ENCODE measurements at regions not wholly inside any gene's neighbourhood (a gene's known extent, or its start where the extent isn't known, plus 50 kb on each side); places are given as distances from the start of the nearest gene placed in this dataset.
"Not testable (repeated sequence)": the region's sequence is repeated elsewhere in the genome, so short reads cannot be mapped to it uniquely, and the experiment has no call there.

DNA sequence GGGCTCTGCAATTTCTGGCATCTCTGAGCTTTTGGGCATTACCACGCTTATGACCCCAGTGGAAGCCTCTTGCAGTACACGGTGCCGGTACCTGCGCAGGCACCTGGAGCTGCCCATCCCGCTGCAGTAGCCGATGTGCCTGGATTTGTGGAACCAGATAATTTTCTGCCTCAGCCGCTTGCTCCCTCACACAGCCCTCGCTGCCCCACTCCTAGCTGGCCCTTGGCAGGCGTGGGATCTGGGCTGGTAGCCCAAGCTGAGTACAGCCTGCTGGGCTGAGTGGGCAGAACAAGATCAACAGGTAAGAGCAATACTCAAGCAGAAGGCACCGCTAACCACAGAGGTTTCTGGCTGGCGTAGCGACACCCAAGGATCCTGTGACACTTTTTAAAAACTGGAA is 1808.8 kb upstream of the ACO1 start:
- 95 to 97% methylated on average over 12 of the region's 12 CpGs for WGBS, 2 experiments

DNA sequence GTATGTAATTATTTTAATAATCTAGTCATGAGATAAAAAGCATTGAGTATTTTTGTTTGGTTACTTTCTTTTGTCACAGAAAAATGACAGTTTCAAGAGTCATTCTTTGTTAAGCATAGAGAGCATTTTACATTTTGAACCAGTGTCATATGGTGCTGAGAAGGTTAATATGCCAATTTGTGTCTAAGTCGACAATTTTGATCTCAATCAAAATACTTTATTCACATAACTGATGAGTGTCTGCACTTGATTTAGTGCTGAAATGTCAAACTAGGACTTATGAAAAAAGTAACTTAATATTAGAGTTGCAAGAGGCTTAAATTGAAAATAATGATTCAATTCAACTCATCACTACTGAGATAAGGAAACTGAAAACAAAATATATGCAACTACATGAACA is 1804.6 kb upstream of the ACO1 start:
- no peak overlapping the region for H3K4me3 ChIP-seq (ENCODE audit: insufficient read depth, low read depth, low read length)
- H3K27ac ChIP-seq (ENCODE audit: insufficient read depth, low read depth, low read length, poor library complexity, severe bottlenecking): no peak overlapping the region
- H3K4me1 ChIP-seq (ENCODE audit: control insufficient read depth, insufficient read depth, low read length): no peaks in the 10 kb centered on the region
- H3K27me3 ChIP-seq (ENCODE audit: control insufficient read depth, insufficient read depth, low read length, poor library complexity, severe bottlenecking): no peaks in the 10 kb centered on the region
- H3K36me3 ChIP-seq (ENCODE audit: control insufficient read depth, insufficient read depth, low read length): no peaks in the 10 kb centered on the region
- H3K9me3 ChIP-seq (ENCODE audit: control insufficient read depth, low read length): no peaks in the 10 kb centered on the region
- WGBS, 2 experiments: 94% methylated on average over 1 of the region's 1 CpG; no CpG with 5 or more reads in 1 of the 2 experiments

More for the DNA sequence above, 1808.8 kb upstream of the ACO1 start:
- no peaks in the 10 kb centered on the region for H3K4me1 ChIP-seq (ENCODE audit: control insufficient read depth, insufficient read depth, low read length)
- H3K9me3 ChIP-seq (ENCODE audit: control insufficient read depth, low read length): no peaks in the 10 kb centered on the region
- no peaks in the 10 kb centered on the region for H3K27me3 ChIP-seq (ENCODE audit: control insufficient read depth, insufficient read depth, low read length, poor library complexity, severe bottlenecking)
- H3K27ac ChIP-seq (ENCODE audit: insufficient read depth, low read depth, low read length, poor library complexity, severe bottlenecking): no peak overlapping the region
- no peak overlapping the region for H3K4me3 ChIP-seq (ENCODE audit: insufficient read depth, low read depth, low read length)
- H3K36me3 ChIP-seq (ENCODE audit: control insufficient read depth, insufficient read depth, low read length): no peaks in the 10 kb centered on the region

DNA sequence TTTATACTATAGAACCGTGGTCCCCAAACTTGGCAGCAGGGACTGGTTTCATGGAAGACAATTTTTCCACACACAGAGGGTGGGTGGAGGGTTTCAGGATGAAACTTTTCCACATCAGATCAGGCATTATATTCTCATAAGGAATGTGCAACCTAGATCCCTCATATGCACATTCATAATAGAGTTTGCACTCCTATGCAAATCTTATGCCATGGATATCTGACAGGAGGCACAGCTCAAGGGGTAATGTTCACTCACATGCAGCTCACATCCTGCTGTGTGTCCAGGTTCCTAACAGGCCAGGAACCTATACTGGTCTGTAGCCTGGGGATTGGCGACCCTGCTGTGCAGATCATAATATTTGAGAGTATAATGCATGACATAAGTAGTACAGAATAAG is 1802.2 kb upstream of the ACO1 start:
- WGBS, 2 experiments: 100% methylated on average over 2 of the region's 2 CpGs; no CpG with 5 or more reads in 1 of the 2 experiments
- Histone ChIP-seq H3K9me3 (ENCODE audit: control insufficient read depth, low read length) (no peaks in the 10 kb centered on the region), H3K27me3 (ENCODE audit: control insufficient read depth, insufficient read depth, low read length, poor library complexity, severe bottlenecking) (no peaks in the 10 kb centered on the region), H3K4me3 (ENCODE audit: insufficient read depth, low read depth, low read length) (no peak overlapping the region), H3K4me1 (ENCODE audit: control insufficient read depth, insufficient read depth, low read length) (no peaks in the 10 kb centered on the region), H3K36me3 (ENCODE audit: control insufficient read depth, insufficient read depth, low read length) (no peaks in the 10 kb centered on the region), H3K27ac (ENCODE audit: insufficient read depth, low read depth, low read length, poor library complexity, severe bottlenecking) (no peak overlapping the region)

DNA sequence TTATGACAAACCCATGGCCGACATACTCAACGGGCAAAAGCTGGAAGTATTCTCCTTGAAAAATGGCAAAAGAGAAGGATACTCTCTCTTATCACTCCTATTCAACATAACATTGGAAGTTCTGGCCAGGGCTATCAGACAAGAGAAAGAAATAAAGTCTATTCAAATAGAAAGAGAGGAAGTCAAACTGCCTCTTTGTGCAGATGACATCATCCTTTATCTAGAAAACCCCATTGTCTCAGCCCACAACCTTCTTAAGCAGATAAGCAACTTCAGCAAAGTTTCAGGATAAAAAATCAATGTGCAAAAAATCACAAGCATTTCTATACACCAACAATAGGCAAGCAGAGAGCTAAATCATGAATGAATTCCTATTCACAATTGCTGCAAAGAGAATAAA is 1799.9 kb upstream of the ACO1 start:
- Histone ChIP-seq H3K36me3 (ENCODE audit: control insufficient read depth, insufficient read depth, low read length) (no peaks in the 10 kb centered on the region), H3K4me3 (ENCODE audit: insufficient read depth, low read depth, low read length) (no peak overlapping the region)
- 74% methylated on average over 2 of the region's 2 CpGs for WGBS, 2 experiments

DNA sequence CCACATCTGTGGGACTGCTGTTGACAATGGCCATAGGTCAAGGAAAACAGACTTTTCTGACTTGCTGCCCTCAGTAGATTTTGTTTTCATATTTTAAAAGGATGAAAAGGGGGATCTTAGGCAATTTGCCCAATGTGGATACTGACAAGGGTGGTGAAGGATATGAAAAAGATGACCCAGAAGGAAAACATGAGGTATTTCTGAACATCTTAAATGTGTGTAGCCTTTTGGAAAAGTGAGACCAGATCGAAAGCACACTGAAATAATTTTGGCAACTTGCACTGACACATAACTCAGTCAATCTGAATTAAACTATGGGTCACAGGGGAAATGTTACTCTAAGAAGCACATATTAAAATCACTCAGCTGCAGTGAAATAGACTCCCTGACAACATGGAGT is 1793.0 kb upstream of the ACO1 start:
- WGBS, 2 experiments: 86 to 88% methylated on average over 1 of the region's 1 CpG
- Histone ChIP-seq H3K4me1 (ENCODE audit: control insufficient read depth, insufficient read depth, low read length) (no peaks in the 10 kb centered on the region), H3K36me3 (ENCODE audit: control insufficient read depth, insufficient read depth, low read length) (no peaks in the 10 kb centered on the region), H3K27ac (ENCODE audit: insufficient read depth, low read depth, low read length, poor library complexity, severe bottlenecking) (no peak overlapping the region), H3K4me3 (ENCODE audit: insufficient read depth, low read depth, low read length) (no peak overlapping the region), H3K9me3 (ENCODE audit: control insufficient read depth, low read length) (no peaks in the 10 kb centered on the region), H3K27me3 (ENCODE audit: control insufficient read depth, insufficient read depth, low read length, poor library complexity, severe bottlenecking) (no peaks in the 10 kb centered on the region)

More for the DNA sequence above, 1799.9 kb upstream of the ACO1 start:
- no peaks in the 10 kb centered on the region for H3K9me3 ChIP-seq (ENCODE audit: control insufficient read depth, low read length)
- no peaks in the 10 kb centered on the region for H3K4me1 ChIP-seq (ENCODE audit: control insufficient read depth, insufficient read depth, low read length)
- no peaks in the 10 kb centered on the region for H3K27me3 ChIP-seq (ENCODE audit: control insufficient read depth, insufficient read depth, low read length, poor library complexity, severe bottlenecking)
- no peak overlapping the region for H3K27ac ChIP-seq (ENCODE audit: insufficient read depth, low read depth, low read length, poor library complexity, severe bottlenecking)

DNA sequence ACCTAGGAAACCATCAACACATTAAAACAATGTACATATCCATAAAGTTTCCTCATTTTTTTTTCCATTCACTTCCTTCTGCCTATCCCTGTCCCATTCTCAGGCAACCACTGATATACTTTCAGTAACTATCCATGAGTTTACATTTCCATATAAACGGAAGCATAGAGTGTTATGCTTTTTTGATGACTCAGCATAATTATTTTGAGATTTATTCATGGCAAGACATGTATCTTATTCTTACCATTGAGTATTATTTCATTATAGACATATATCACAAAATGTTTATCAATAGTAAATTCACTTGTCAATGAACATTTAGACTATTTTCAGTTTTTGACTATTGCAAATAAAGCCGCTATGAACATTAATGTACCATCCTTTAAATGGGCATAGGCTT is 1786.8 kb upstream of the ACO1 start:
- no peaks in the 10 kb centered on the region for H3K27me3 ChIP-seq (ENCODE audit: control insufficient read depth, insufficient read depth, low read length, poor library complexity, severe bottlenecking)
- H3K4me3 ChIP-seq (ENCODE audit: insufficient read depth, low read depth, low read length): no peak overlapping the region
- 94% methylated on average over 2 of the region's 2 CpGs; no CpG with 5 or more reads in 1 of the 2 experiments for WGBS, 2 experiments
- no peaks in the 10 kb centered on the region for H3K36me3 ChIP-seq (ENCODE audit: control insufficient read depth, insufficient read depth, low read length)
- H3K9me3 ChIP-seq (ENCODE audit: control insufficient read depth, low read length): no peaks in the 10 kb centered on the region
- no peaks in the 10 kb centered on the region for H3K4me1 ChIP-seq (ENCODE audit: control insufficient read depth, insufficient read depth, low read length)
- H3K27ac ChIP-seq (ENCODE audit: insufficient read depth, low read depth, low read length, poor library complexity, severe bottlenecking): no peak overlapping the region

DNA sequence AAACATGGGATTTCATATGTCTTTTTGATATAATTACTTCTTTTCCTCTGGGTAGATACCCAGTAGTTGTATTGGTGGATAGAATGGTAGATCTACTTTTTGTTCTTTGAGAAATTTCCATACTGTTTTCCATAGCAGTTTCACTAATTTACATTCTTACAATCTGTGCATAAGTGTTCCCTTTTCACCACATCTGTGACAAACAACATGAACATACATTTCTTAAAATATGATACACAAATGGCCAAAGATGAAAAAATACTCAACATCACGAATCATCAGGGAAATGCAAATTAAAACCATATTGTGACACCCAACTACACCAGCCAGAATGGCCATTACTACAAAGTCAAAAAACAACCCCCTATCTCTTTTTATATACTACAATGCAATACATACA is 1778.5 kb upstream of the ACO1 start:
- Histone ChIP-seq H3K4me1 (ENCODE audit: control insufficient read depth, insufficient read depth, low read length) (no peaks in the 10 kb centered on the region), H3K36me3 (ENCODE audit: control insufficient read depth, insufficient read depth, low read length) (no peaks in the 10 kb centered on the region), H3K27me3 (ENCODE audit: control insufficient read depth, insufficient read depth, low read length, poor library complexity, severe bottlenecking) (no peaks in the 10 kb centered on the region), H3K27ac (ENCODE audit: insufficient read depth, low read depth, low read length, poor library complexity, severe bottlenecking) (no peak overlapping the region), H3K9me3 (ENCODE audit: control insufficient read depth, low read length) (no peaks in the 10 kb centered on the region), H3K4me3 (ENCODE audit: insufficient read depth, low read depth, low read length) (no peak overlapping the region)
- 87 to 100% methylated on average over 1 of the region's 1 CpG for WGBS, 2 experiments

DNA sequence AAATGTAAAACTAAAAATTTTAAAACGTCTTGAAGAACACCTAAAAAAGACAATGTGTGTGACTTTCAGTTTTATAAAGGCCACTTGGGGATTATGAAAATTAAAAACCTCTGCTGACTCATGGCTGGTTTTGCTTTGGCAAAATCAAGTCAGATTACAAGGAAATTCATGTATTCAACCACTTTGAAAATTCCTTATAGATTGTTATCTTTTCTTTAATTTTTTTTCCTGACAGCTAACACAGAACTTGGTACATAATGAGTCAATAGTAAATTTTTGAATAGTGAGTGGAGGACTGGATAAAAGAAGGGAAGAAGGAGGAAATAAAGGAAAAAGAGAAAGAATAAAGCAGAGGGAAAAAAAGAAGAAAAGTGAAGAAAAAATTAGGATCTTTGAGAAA is 1774.7 kb upstream of the ACO1 start:
- Histone ChIP-seq H3K27ac (ENCODE audit: insufficient read depth, low read depth, low read length, poor library complexity, severe bottlenecking) (no peak overlapping the region), H3K4me3 (ENCODE audit: insufficient read depth, low read depth, low read length) (no peak overlapping the region), H3K36me3 (ENCODE audit: control insufficient read depth, insufficient read depth, low read length) (no peaks in the 10 kb centered on the region), H3K4me1 (ENCODE audit: control insufficient read depth, insufficient read depth, low read length) (no peaks in the 10 kb centered on the region), H3K27me3 (ENCODE audit: control insufficient read depth, insufficient read depth, low read length, poor library complexity, severe bottlenecking) (no peaks in the 10 kb centered on the region), H3K9me3 (ENCODE audit: control insufficient read depth, low read length) (no peaks in the 10 kb centered on the region)
- 90 to 100% methylated on average over 1 of the region's 1 CpG for WGBS, 2 experiments

DNA sequence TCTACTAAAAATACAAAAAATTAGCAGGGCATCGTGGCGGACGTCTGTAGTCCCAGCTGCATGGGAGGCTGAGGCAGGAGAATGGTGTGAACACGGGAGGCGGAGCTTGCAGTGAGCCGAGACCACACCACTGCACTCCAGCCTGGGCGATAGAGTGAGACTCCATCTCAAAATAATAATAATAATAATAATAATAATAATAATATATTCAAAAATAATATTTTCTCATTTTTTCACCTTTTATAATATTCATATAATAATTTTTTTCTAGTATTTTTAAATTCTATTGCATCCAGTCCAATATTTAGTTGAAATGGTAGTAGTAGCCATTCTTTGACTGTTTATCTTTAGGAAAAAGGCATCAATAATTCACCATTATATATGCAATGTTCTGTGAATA is 1767.7 kb upstream of the ACO1 start:
- not testable (repeated sequence) for H3K9me3 ChIP-seq (ENCODE audit: control insufficient read depth, low read length); H3K27me3 ChIP-seq (ENCODE audit: control insufficient read depth, insufficient read depth, low read length, poor library complexity, severe bottlenecking); H3K27ac ChIP-seq (ENCODE audit: insufficient read depth, low read depth, low read length, poor library complexity, severe bottlenecking); H3K4me3 ChIP-seq (ENCODE audit: insufficient read depth, low read depth, low read length); H3K36me3 ChIP-seq (ENCODE audit: control insufficient read depth, insufficient read depth, low read length); H3K4me1 ChIP-seq (ENCODE audit: control insufficient read depth, insufficient read depth, low read length)
- WGBS, 2 experiments: 100% methylated on average over 3 to 6 of the region's 7 CpGs

DNA sequence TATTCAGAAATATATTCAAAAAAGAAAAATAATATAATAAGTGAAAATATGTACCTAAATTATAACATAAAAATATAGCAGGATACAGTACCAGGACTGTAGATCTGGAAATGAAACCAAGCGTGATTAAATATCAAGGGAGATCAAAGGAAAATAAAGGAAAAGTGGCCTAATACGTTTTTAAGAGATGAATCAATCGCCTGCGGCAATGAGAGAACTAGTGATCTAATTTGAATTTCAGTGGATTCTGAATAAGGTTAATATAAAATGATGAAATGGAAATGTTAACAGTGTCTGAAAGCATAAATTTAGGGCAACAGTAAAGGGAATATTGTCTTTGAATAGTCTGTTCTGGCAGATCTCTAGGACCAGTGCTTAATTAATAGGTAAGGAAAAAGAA is 1761.9 kb upstream of the ACO1 start:
- no peaks in the 10 kb centered on the region for H3K36me3 ChIP-seq (ENCODE audit: control insufficient read depth, insufficient read depth, low read length)
- WGBS, 2 experiments: 93% methylated on average over 4 of the region's 4 CpGs
- no peaks in the 10 kb centered on the region for H3K27me3 ChIP-seq (ENCODE audit: control insufficient read depth, insufficient read depth, low read length, poor library complexity, severe bottlenecking)
- H3K4me1 ChIP-seq (ENCODE audit: control insufficient read depth, insufficient read depth, low read length): no peaks in the 10 kb centered on the region
- no peak overlapping the region for H3K27ac ChIP-seq (ENCODE audit: insufficient read depth, low read depth, low read length, poor library complexity, severe bottlenecking)
- H3K4me3 ChIP-seq (ENCODE audit: insufficient read depth, low read depth, low read length): no peak overlapping the region
- no peaks in the 10 kb centered on the region for H3K9me3 ChIP-seq (ENCODE audit: control insufficient read depth, low read length)

DNA sequence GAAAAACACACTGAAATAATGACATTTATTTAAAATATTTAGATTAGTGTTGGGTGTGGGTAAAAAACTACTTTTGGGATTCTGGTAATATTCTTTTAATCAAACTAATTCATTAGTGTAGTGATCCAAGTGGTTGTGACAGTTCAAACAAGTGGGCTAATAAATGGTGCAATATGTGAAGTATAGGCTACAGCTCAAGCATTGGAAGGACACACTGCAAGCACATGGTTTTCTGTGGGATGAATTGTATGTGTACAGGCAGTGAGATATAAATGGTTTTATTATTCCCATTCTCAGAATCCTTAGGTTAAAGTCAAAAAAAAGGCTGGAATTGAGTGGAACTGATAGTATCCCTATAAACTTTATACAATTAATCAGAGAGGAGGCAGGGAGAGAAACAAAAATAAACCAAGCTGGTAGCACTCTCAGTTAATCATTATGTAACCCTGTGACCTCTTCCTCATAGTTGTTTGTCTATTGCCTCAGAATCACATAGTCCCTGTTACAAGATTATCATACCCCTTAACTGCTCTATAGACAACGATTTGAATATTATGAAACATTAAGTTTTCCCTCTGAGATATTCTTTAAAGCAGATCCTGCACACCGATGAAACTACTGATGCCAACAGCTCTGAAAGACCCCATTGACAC is 1755.4 kb upstream of the ACO1 start:
- Histone ChIP-seq H3K36me3 (ENCODE audit: control insufficient read depth, insufficient read depth, low read length) (no peaks in the 10 kb centered on the region), H3K4me1 (ENCODE audit: control insufficient read depth, insufficient read depth, low read length) (no peaks in the 10 kb centered on the region), H3K27ac (ENCODE audit: insufficient read depth, low read depth, low read length, poor library complexity, severe bottlenecking) (no peak overlapping the region), H3K9me3 (ENCODE audit: control insufficient read depth, low read length) (no peaks in the 10 kb centered on the region), H3K27me3 (ENCODE audit: control insufficient read depth, insufficient read depth, low read length, poor library complexity, severe bottlenecking) (no peaks in the 10 kb centered on the region), H3K4me3 (ENCODE audit: insufficient read depth, low read depth, low read length) (no peak overlapping the region)
- WGBS, 2 experiments: 94 to 98% methylated on average over 2 of the region's 2 CpGs

Measured in ectodermal cell (in vitro differentiated cells).